OCI-LY7 (cell line): ENCODE measurements at regions not wholly inside any gene's neighbourhood (a gene's known extent, or its start where the extent isn't known, plus 50 kb on each side); places are given as distances from the start of the nearest gene placed in this dataset.

Experiments used
- EZH2phosphoT487 ChIP-seq: fragments of 200-600 bp; sonication (generic); IDR thresholded peaks from 2 replicates; pipeline ENCODE4 v1.6.1; 2018; ENCODE audit warnings: low read depth, borderline replicate concordance, mild to moderate bottlenecking, mixed run types, antibody characterized with exemption, low read length, moderate library complexity, mixed read lengths
- TF ChIP-seq, protein P1 (sequence below): fragments of 200-600 bp; sonication (generic); conservative IDR thresholded peaks from 2 replicates; pipeline ENCODE4 v1.5.1; 2014; ENCODE audit warnings: mild to moderate bottlenecking, antibody characterized with exemption, low read length, moderate library complexity, mixed read lengths

DNA sequence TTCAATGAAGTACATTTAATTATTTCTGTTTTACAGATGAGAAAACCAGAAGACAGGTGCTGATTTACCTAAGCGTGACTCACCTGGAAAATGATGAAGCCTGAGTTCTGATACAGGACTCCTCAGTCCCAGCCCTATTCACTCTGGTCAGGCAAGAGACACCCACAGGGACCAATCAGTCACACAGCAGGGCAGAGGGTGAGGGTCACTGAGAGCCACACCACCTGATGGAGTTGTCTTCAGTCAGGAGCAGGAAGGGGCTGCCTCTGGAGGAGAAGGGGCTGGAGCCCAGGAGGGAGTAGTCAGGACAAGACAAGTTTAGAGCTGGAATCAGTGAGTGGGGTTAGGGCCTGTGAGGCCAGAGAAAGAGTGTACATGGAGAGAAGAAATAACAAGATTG is 251.2 kb upstream of the MOCS1 start:
- TF ChIP-seq, protein P1, sequence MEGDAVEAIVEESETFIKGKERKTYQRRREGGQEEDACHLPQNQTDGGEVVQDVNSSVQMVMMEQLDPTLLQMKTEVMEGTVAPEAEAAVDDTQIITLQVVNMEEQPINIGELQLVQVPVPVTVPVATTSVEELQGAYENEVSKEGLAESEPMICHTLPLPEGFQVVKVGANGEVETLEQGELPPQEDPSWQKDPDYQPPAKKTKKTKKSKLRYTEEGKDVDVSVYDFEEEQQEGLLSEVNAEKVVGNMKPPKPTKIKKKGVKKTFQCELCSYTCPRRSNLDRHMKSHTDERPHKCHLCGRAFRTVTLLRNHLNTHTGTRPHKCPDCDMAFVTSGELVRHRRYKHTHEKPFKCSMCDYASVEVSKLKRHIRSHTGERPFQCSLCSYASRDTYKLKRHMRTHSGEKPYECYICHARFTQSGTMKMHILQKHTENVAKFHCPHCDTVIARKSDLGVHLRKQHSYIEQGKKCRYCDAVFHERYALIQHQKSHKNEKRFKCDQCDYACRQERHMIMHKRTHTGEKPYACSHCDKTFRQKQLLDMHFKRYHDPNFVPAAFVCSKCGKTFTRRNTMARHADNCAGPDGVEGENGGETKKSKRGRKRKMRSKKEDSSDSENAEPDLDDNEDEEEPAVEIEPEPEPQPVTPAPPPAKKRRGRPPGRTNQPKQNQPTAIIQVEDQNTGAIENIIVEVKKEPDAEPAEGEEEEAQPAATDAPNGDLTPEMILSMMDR, result no peak
- TF ChIP-seq EZH2phosphoT487, result no peak
